Breast epithelium (tissue), 3 donors: ENCODE measurements at regions not wholly inside any gene's neighbourhood (a gene's known extent, or its start where the extent isn't known, plus 50 kb on each side); places are given as distances from the start of the nearest gene placed in this dataset.

Source experiments
- CTCF ChIP-seq, 3 donors: fragments of 450-650 bp; IDR thresholded peaks; one replicate each; pipeline ENCODE4 v1.5.1; 2016 to 2017; ENCODE audit warnings: antibody characterized with exemption in 3 of 3, mild to moderate bottlenecking in 3 of 3, moderate library complexity in 3 of 3
- POLR2A ChIP-seq: fragments of 450-650 bp; IDR thresholded peaks from one replicate; pipeline ENCODE4 v1.6.1; 2016; ENCODE audit warnings: antibody characterized with exemption, mild to moderate bottlenecking, moderate library complexity
- POLR2AphosphoS5 ChIP-seq, 3 donors: sonication (generic); formaldehyde crosslinking; IDR thresholded peaks; one replicate each; pipeline ENCODE4 v1.6.1; 2017; ENCODE audit warnings: antibody characterized with exemption in 3 of 3

DNA sequence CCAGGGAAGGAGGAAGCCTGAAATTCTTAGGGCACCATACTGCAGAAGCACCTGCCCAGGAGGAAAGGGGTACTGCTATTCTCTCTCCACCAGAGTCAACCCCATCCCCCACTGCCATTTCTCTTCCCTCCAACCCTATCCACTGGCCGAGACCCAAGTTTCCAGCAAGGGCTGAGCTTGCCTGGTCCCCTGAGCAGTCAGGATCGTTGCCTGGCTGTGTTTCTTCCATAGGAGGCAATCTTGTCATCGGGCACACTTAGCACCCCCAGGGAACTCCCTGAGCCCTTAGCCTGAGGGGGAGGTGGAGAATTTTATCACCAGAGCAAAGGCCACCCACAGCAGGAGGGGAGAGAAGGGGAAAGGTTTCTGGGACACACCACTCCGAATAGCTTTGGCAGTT, 115.8 kb upstream of the NECTIN1 start:
- TF ChIP-seq CTCF (IDR thresholded peaks at IDR 0.05) (no peak), POLR2A (no peak), POLR2AphosphoS5 (IDR thresholded peaks at IDR 0.05) (no peak)
